Calu3 (cell line): ENCODE measurements at regions not wholly inside any gene's neighbourhood (a gene's known extent, or its start where the extent isn't known, plus 50 kb on each side); places are given as distances from the start of the nearest gene placed in this dataset.

Experiments
- BruUV-seq: library from RNA; stranded (reverse); fragments of 400-500 nt; replicated peaks from 2 replicates; lab custom pipeline; 2021; lab: Mats Ljungman, UMichigan
- CTCF ChIA-PET: fragments of 300-600 bp; sonication (Branson Sonifier 250); formaldehyde crosslinking; loops from one replicate; lab custom pipeline; 2022; ENCODE audit warnings: antibody characterized with exemption; lab: Charles Lee
- DNase-seq: peaks from one replicate; pipeline ENCODE4 v3.0.0; 2022
- H3K27ac Mint-ChIP-seq: one replicate; pipeline ENCODE4 v1.8.0; 2022; ENCODE audit warnings: mixed read lengths; ENCODE audit not compliant: unreplicated experiment
- H3K27me3 Mint-ChIP-seq: one replicate; pipeline ENCODE4 v1.8.0; 2022; ENCODE audit warnings: mixed read lengths; ENCODE audit not compliant: unreplicated experiment
- H3K36me3 Mint-ChIP-seq: one replicate; pipeline ENCODE4 v1.8.0; 2022; ENCODE audit warnings: mild to moderate bottlenecking, moderate library complexity, mixed read lengths; ENCODE audit not compliant: insufficient read depth, unreplicated experiment
- H3K4me1 Mint-ChIP-seq: one replicate; pipeline ENCODE4 v1.8.0; 2022; ENCODE audit warnings: mild to moderate bottlenecking, low read depth, mixed read lengths; ENCODE audit not compliant: unreplicated experiment
- H3K4me3 Mint-ChIP-seq: one replicate; pipeline ENCODE4 v1.8.0; 2022; ENCODE audit warnings: mild to moderate bottlenecking, low read depth, moderate library complexity, mixed read lengths; ENCODE audit not compliant: unreplicated experiment
- H3K9me3 Mint-ChIP-seq: one replicate; pipeline ENCODE4 v1.8.0; 2022; ENCODE audit warnings: low read depth, mixed read lengths; ENCODE audit not compliant: unreplicated experiment
- intact Hi-C: fragments of 100-400 bp; cut with micrococcal nuclease; formaldehyde crosslinking; loops from one replicate; pipeline ENCODE4 v1.10.0; 2022; ENCODE audit not compliant: unreplicated experiment
- TF ChIP-seq, protein P1 (sequence below): fragments of 200-600 bp; IDR thresholded peaks from one replicate; pipeline ENCODE4 v1.8.0; 2022; ENCODE audit warnings: antibody characterized with exemption; ENCODE audit not compliant: unreplicated experiment

DNA sequence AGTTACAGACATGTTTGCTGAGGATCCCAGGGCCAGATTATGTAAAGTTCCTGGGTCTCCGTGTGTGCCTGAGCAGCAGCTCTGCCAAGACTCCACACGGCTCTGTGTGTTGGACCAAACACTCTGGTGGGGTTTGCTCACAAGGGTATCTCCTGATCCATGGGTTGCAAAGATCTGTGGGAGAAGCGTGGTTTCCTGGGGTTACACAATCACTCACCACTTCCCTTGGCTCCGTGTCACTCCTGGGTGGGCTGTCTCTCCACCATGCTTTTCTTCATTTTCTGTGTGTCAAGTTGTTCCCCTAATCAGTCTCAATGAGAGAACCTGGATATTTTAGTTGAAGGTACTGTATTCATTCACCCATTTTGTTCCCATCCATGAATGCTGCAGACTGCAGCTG lies 1088.8 kb downstream of the FSCB start:
- TF ChIP-seq, protein P1, sequence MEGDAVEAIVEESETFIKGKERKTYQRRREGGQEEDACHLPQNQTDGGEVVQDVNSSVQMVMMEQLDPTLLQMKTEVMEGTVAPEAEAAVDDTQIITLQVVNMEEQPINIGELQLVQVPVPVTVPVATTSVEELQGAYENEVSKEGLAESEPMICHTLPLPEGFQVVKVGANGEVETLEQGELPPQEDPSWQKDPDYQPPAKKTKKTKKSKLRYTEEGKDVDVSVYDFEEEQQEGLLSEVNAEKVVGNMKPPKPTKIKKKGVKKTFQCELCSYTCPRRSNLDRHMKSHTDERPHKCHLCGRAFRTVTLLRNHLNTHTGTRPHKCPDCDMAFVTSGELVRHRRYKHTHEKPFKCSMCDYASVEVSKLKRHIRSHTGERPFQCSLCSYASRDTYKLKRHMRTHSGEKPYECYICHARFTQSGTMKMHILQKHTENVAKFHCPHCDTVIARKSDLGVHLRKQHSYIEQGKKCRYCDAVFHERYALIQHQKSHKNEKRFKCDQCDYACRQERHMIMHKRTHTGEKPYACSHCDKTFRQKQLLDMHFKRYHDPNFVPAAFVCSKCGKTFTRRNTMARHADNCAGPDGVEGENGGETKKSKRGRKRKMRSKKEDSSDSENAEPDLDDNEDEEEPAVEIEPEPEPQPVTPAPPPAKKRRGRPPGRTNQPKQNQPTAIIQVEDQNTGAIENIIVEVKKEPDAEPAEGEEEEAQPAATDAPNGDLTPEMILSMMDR = no peak
- CTCF ChIA-PET = no interaction called here
- H3K27me3 Mint-ChIP-seq = no peaks in the 10 kb centered on the region
- intact Hi-C loops = no loop called here
- no peak for DNase-seq
- H3K9me3 Mint-ChIP-seq = peaks cover 14% of the 10 kb centered on the region
- BruUV-seq = no TSS peak
- no peaks in the 10 kb centered on the region for H3K36me3 Mint-ChIP-seq
- no peak overlapping the region for H3K27ac Mint-ChIP-seq
- no peaks in the 10 kb centered on the region for H3K4me1 Mint-ChIP-seq
- H3K4me3 Mint-ChIP-seq = no peak overlapping the region

DNA sequence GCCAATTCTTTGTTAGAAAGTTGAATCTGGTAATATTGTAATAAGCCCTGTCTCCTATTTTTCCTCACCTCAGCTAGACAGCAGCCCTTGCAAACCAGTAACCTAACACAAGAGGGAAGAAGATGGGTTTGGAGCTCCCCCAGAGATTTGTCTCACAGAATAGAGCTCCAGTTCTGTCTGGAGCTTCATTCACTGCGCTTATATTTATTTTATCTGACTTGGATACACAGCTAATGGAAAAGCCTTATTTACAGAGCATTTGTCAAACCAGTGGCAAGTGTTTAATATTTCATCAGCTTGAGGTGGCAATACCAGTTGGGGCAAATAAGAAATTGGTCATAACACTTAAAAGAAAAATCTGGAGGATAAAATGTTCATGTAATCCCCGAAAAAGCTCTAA lies 1094.0 kb downstream of the FSCB start:
- Mint-ChIP-seq H3K27ac (no peak overlapping the region), H3K4me3 (no peak overlapping the region), H3K36me3 (no peaks in the 10 kb centered on the region), H3K27me3 (no peaks in the 10 kb centered on the region), H3K9me3 (peaks cover 8% of the 10 kb centered on the region), H3K4me1 (no peaks in the 10 kb centered on the region)
- DNase-seq = no peak
- TF ChIP-seq, protein P1 = no peak
- BruUV-seq = no TSS peak
- intact Hi-C loops = no loop called here
- CTCF ChIA-PET = no interaction called here

DNA sequence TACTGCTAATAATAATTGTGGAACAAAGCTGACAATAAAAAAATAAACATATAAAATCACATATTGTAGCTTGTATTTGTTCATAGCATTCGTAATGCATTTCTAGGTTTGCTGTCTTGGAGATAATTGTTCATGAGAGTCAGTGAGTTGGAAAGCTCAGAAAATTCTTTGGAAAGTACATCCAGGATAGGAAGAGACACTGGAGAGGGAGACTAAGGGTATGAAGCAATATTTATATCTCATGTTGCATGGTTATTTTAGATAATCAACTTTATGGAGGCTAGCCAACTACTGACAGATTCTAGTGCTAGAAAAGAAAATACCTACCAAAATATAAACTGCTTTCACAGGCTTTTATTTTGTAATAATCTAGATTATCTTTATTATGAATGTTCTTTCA lies 1095.2 kb downstream of the FSCB start:
- Mint-ChIP-seq H3K9me3 (peaks cover 4% of the 10 kb centered on the region), H3K36me3 (no peaks in the 10 kb centered on the region), H3K4me3 (no peak overlapping the region), H3K4me1 (no peaks in the 10 kb centered on the region), H3K27ac (no peak overlapping the region), H3K27me3 (no peaks in the 10 kb centered on the region)
- DNase-seq = no peak
- TF ChIP-seq, protein P1 = no peak
- intact Hi-C loops = no loop called here
- no TSS peak for BruUV-seq
- CTCF ChIA-PET = no interaction called here

DNA sequence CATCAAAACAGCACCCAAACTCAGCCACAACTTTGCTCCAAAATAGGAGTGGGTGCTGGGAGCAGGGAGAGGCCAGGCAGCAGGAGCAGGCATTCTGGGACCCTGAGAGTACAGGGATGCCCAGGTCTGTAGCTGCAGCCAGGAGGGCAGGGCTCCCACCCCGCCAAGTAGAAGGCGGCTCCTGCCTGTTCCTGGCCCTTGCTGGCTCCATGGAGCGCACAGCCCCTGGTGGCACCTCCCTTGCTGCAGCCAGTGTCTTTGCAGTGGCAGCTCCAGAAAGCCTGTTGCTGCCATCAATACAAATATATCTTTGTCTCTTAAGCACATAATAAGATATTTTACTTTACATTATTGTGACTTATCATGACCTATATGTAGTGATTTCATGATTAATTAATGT lies 1096.5 kb downstream of the FSCB start:
- H3K4me1 Mint-ChIP-seq = no peaks in the 10 kb centered on the region
- no peaks in the 10 kb centered on the region for H3K36me3 Mint-ChIP-seq
- H3K9me3 Mint-ChIP-seq = no peaks in the 10 kb centered on the region
- no peak overlapping the region for H3K4me3 Mint-ChIP-seq
- CTCF ChIA-PET = no interaction called here
- BruUV-seq = no TSS peak
- intact Hi-C loops = no loop called here
- no peak for DNase-seq
- no peaks in the 10 kb centered on the region for H3K27me3 Mint-ChIP-seq
- H3K27ac Mint-ChIP-seq = no peak overlapping the region
- TF ChIP-seq, protein P1 = no peak
